Body of pancreas (tissue), 4 donors: ENCODE measurements at regions not wholly inside any gene's neighbourhood (a gene's known extent, or its start where the extent isn't known, plus 50 kb on each side); places are given as distances from the start of the nearest gene placed in this dataset.

Experiments used
- POLR2A ChIP-seq, 3 donors: fragments of 450-650 bp; IDR thresholded peaks; one replicate each; pipeline ENCODE4 v1.6.1; 2016; ENCODE audit warnings: antibody characterized with exemption in 3 of 3, mild to moderate bottlenecking in 2 of 3
- TF ChIP-seq, protein P1 (sequence below), 7 experiments: fragments of 450-650 bp in 4 of 7; fragments of 200-600 bp in 3 of 7; sonication (generic) in 3 of 7; IDR thresholded peaks; one replicate each; pipeline ENCODE4 v1.5.1; 2016 to 2019; ENCODE audit warnings: antibody characterized with exemption in 7 of 7

DNA sequence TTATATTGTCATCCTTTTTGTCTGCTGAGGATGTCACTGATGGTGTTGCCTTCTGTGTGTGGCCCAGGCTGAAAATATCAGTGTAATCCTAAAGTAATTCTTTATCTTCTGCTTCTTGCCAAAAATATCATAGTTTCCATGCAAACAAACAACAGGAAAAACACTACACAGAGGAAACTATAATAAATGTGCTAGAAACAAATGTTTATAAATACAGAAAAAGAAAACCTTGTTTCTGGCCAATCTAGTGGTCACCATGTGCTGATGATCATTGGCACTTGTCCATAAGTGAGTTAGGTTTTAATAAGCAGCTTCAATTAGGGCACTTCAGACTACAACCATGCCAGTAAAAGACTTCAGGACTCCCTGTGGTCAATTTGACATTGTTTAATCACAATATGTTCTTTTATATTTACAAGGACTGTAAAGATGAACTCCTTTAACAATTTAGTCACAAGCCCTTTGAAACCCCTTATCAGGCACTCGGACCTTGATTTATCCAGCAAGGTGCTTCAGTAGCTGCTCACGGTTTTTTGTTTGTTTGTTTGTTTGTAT lies 124.8 kb downstream of the TMTC3 start:
- TF ChIP-seq, protein P1, sequence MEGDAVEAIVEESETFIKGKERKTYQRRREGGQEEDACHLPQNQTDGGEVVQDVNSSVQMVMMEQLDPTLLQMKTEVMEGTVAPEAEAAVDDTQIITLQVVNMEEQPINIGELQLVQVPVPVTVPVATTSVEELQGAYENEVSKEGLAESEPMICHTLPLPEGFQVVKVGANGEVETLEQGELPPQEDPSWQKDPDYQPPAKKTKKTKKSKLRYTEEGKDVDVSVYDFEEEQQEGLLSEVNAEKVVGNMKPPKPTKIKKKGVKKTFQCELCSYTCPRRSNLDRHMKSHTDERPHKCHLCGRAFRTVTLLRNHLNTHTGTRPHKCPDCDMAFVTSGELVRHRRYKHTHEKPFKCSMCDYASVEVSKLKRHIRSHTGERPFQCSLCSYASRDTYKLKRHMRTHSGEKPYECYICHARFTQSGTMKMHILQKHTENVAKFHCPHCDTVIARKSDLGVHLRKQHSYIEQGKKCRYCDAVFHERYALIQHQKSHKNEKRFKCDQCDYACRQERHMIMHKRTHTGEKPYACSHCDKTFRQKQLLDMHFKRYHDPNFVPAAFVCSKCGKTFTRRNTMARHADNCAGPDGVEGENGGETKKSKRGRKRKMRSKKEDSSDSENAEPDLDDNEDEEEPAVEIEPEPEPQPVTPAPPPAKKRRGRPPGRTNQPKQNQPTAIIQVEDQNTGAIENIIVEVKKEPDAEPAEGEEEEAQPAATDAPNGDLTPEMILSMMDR (IDR thresholded peaks at IDR 0.05), result no peak
- no peak for TF ChIP-seq POLR2A (IDR thresholded peaks at IDR 0.05)
